GM19397 (cell line): ENCODE measurements at regions not wholly inside any gene's neighbourhood (a gene's known extent, or its start where the extent isn't known, plus 50 kb on each side); places are given as distances from the start of the nearest gene placed in this dataset.
"Not testable (repeated sequence)": the region's sequence is repeated elsewhere in the genome, so short reads cannot be mapped to it uniquely, and the experiment has no call there.

Experiments
- ATAC-seq: cut with Tn5 transposase; IDR thresholded peaks from one replicate; pipeline ENCODE4 v1.9.1; 2021; ENCODE audit warnings: mild to moderate bottlenecking, moderate library complexity; ENCODE audit not compliant: unreplicated experiment

DNA sequence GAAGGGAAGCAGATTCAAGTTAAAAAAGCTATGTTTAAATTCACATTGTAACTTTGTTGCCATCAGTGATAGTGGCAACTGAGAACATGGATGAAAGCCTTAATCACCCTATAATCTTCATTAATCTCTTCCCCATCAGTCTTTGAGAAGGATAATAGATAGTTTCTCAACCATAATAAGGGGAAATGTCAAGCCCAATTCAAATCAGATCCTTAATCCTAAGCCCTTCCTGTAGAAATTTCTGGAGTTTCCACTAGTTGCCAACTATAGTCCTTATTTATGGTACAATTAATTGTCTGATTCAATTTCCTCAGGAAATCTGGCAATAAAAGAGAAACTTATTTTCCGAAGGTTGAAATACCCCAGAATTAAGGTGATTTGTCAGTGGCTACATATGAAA lies 431.8 kb downstream of the ZWINT start:
- no peak for ATAC-seq

DNA sequence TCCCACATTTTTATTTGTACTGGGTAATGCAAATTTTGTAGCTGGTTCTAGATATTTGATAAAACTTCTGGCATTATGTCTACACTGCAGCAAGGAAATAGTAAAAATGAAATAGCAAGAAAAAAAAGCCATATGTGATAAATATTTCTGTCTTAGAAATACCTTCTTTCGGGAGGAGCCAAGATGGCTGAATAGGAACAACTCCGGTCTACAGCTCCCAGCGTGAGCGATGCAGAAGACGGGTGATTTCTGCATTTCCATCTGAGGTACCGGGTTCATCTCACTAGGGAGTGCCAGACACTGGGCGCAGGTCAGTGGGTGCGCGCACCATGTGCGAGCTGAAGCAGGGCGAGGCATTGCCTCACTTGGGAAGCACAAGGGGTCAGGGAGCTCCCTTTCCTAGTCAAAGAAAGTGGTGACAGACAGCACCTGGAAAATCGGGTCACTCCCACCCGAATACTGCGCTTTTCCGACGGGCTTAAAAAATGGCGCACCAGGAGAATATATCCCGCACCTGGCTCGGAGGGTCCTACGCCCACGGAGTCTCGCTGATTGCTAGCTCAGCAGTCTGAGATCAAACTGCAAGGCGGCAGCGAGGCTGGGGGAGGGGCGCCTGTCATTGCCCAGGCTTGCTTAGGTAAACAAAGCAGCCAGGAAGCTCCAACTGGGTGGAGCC lies 461.4 kb downstream of the ZWINT start:
- not testable (repeated sequence) for ATAC-seq

DNA sequence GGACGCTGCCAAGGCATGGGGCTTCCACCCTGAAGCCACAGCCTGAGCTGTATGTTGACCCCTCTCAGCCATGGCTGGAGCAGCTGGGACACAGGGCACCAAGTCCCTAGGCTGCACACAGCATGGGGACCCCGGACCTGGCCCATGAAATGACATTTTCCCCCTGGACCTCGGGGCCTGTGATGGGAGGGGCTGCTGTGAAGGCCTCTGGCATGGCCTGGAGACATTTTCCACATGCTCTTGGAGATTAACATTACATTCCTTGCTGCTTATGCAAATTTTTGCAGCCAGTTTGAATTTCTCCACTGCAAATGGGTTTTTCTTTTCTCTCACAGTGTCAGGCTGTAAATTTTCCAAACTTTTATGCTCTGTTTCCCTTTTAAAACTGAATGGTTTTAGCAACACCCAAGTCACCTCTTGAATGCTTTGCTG lies 463.6 kb downstream of the ZWINT start:
- ATAC-seq, result no peak

DNA sequence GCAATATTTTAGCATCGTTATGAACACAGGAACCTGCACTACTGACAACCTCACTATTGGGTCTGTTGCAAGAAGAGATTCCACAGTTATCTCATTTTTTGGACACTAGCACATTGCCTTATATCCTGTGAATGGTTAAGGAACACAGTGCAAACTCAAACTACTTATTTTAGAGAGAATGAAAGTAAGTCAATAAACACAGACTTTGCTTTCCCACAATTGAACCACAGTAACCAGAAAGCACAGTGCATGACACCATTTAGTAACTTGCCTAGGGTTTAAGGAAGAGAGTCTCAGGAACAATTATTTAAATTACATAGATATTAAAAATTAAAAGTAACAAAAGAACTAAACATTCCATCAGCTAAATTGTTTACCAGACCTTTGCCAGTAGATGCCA lies 468.8 kb downstream of the ZWINT start:
- ATAC-seq, result no peak

DNA sequence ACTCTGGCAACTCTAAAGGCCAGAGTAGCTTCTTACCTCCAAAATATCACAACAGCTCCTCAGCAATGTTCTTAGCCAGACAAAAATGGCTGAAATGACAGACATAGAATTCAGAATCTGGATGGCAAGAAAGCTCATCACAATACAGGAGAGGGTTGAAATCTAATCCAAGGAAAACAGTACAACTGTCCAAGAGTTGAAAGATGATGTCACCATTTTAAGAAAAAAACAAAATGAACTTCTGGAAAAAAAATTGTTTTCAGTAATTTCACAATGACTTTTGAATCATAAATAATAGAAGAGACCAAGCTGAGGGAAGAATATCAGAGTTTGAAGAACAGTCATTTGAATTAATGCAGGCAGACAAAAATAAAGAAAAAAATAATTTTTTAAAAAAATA lies 479.5 kb downstream of the ZWINT start:
- no peak for ATAC-seq

DNA sequence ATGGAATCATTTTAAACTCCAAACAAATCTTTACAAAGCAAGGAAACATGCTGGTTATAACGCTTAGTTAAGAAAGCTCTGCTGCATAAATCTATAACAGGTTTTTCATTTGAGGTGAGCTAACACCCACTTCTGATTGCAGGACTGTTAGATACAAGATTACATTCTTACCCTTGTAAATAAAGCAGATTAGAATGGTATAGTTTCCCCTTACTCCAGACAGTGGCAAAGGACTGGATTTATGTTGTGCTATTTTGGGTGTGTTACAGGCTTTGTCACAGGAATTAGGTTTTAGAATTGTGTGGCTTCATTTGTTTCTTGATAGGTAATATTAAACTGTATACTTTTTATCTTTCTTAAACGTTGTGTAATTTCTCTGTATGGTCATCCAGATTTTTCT lies 487.6 kb downstream of the ZWINT start:
- no peak for ATAC-seq

DNA sequence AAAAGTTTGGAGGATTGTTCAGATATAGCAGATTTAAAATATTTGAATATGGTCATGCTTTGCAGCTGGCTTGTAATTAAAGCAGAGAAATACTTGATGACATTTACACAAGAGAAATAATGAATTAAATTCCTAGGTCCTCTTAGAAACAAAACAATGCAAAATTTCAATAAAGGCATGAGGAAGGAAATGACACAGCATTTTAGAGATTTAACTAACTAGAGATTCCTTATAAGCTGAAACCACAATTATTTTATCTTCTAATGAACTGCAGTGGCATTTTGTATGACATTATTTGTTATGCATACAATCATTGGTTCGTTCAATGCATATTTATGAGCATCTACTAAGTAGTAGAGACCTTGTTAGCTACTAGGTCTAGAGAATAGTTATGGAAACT lies 490.9 kb downstream of the ZWINT start:
- ATAC-seq, result no peak

DNA sequence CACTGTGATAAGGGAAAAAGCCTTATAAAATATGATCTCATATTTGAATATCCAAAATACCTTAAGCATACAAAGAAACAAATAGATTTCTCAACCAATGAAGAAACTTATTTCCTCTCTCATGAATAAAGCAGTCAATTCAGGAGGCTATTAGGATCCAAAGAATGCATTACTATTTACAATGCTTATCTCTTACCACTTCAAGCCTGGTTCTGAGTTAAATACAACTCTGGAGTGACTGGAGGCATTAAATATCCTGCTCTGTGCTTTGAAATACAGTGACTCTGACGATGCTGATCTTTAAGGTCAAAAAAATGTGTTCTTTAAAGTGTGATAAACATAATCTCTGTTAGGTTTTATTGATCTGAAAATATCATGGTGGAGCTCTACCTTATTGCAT lies 493.2 kb downstream of the ZWINT start:
- ATAC-seq, result no peak

DNA sequence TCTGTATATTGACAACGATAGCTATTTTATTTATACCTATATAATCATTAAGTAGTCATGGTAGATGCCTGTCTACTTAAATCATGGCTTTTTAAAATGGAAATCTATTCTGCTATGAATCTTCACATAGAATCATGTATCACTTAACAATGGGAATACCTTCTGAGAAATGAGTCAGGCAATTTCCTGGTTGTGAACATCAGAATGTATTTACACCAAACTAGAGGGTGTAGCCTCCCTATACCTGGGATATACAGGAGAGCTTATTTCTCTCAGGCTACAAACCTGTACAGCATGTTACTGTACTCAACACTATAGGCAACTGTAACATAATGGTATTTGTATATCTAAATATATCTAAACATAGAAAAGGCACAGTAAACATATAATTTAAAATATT lies 502.3 kb downstream of the ZWINT start:
- no peak for ATAC-seq

DNA sequence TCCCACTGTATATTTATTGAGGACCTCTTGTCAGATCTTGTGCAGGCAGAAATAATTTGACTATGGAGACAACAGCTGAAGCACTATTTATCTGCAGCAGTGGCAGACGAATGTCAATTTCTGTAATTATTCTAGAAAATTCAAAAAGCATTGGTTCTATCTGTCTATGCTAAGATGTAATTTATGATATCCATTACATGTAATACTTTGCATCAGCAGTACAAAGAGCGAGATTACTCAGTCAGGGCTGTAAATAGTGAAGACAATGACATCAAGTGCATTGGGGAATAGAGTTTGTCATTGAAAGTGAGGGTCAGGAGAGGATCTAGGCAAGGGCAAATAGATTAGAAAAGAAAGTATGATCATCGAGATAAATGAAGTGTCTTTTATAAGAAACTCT lies 508.2 kb downstream of the ZWINT start:
- ATAC-seq, result no peak

DNA sequence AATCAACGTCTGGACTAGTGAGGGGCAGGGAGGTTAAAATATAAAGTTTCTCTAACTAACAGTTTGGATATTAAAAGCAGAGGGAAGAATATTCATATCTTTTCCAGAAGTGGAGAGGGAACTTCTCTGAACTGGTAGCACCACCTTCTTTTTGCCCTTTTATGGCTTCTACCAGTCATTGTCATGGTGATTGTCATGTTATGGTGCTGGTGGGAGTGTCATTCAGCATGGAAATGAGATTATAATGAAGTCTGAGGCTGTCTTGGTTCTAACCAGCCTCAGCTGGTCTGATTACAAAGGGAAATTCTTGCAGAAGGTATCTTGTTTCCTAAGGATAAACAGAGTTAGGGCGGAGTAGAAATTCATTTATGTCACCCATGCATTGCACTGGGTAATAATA lies 523.8 kb downstream of the ZWINT start:
- no peak for ATAC-seq

DNA sequence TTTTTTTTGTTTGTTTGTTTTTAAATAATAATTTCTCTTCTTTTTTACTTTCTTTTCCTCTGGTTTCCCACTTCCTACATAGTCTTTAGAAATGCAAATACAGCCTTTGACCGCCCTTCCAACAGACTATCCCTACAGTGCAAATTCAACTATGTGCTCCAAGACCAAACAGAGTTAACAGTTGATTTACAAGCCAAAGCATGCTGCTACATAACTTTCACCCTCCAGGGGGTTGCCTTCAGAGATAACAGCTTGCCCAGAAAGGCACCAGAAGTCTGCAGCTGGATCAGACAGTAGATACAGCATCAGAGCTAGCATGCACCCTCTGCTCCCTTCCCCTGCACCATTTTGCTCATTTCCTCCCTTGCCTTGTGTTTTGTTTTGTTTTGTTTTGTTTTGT lies 539.0 kb downstream of the ZWINT start:
- no peak for ATAC-seq

DNA sequence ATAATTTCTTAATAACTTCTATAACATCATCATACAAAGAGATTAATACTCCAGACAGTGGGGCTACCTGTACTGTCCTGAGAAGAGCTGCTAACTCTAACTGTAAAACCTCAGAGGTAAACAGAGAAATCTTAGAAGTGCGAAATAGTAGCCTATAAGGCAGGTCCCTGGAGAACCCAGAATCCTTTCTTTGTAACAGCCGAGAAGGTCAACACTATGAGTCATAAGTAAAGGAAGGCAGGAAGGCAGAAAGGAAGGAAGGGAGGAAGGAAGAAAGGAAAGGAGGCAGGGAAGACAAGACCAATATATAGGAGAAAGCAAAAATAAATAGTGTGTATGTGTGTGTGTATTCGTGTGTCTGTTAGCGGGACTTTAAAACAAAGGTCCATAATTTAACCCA lies 540.6 kb downstream of the ZWINT start:
- no peak for ATAC-seq

DNA sequence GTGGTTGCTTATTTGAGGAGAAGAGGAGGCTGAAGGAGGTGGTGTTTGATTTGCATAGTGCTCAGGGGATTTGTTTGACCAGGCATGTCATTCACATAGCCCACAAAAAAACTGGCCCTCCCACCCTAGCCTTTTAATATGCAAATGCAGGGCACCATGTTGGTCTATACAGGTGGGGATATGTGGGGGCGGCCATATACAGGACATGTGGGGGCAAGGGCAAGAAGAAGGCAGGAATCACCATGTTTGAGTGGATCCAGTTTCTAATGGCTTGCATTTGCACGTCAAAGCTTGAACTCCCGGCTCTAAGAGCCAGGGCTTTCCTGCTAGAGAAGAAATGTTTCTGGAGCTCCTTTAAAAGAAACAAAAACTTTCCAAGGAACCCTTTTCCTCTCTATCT lies 541.0 kb downstream of the ZWINT start:
- no peak for ATAC-seq

DNA sequence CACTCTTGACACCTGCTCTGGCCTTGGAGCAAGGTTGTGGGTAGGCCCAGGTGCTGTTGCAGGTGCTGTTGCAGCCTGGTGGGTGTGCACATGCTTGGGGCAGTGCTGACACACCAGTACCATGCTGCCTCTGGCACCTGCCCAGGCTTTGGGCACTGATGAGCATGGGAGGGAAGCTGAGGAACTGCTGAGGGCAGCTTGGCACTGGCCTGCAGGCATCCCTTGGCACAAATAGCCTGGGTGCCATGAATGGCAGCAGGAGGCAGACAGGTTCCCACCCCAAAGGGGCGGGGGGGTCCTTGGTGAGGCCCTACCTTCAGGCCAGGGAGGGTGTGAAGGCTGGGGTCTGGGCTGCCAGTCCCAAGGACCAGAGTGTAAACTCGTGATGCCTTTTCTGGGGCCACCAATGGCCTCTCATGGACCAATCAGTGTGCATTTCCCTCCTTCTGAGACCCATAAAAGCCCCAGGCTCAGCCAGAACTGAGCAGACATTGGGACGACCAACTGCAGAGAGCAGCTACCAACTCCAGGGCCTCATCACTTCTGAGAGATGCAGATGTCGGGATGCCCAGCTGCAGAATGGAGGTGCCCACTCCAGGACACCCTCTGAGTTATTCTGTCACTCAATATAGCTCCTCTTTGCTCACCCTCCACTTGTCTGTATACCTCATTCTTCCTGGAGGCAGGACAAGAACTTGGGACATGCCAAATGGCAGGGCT lies 547.4 kb downstream of the ZWINT start:
- ATAC-seq, result no peak

DNA sequence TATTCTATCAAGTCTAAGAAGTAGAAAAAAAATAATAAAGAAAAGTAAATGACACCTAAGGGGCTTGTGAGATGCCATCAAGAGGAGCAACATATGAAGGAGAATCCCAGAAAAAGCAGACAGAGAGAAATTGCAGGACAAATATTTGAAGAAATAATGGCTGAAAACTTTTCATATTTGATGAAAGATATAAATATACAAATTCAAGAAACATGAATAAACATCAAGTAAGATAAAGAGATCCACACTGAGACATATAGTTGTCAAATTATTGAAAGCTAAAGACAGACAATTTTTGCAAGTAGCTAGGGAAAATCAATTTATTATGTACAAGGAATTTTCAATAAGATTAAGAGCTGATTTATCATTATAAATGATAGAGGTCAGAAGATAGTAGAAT lies 558.0 kb downstream of the ZWINT start:
- no peak for ATAC-seq

DNA sequence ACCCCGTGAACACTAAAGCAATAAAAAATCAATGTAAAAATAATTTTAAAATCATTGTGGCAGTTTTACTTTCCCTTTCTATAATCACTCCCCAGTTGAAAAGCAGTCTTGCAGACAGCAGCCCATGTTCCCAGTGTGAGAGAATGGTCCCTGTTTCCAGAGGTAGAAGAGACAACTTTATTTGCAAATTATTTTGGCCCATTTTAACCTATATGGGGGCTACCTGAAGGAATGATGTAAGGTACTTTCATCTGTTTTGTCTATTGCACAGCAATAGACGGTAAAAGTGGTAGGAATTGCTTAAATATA lies 559.8 kb downstream of the ZWINT start:
- ATAC-seq, result no peak

DNA sequence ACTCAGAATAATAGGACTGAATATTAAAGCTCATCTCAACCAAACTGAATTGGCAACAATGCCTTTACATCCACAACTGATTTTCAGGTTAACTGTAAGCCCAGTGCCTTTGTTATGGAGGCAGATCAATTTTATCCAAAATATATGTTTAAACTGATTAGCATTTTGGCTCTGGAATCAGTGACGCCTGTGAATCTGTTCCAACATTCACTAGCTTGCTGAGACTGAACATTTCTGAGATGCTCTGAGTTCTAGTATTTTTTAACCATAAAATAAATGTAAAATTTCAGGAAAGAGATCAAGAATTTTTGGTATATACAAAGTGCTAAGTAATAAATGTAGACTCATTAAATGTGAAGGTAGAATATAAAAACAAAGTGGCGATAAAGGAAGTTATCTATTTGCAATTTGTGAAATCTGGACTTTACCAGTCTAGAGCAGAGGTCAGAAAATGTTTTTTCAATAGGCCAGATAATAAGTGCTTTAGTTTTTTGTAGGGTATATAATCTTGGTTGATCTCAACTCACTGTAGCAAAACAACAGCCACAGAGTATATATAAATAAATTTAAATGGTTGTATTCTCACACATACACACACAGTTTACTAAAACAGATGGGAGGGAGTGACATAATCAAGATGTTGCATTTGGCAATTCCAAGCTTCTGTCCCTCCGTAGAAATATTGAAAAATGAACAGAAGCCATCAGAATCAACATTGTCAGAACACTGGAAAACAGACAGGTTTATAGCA lies 560.3 kb downstream of the ZWINT start:
- no peak for ATAC-seq

DNA sequence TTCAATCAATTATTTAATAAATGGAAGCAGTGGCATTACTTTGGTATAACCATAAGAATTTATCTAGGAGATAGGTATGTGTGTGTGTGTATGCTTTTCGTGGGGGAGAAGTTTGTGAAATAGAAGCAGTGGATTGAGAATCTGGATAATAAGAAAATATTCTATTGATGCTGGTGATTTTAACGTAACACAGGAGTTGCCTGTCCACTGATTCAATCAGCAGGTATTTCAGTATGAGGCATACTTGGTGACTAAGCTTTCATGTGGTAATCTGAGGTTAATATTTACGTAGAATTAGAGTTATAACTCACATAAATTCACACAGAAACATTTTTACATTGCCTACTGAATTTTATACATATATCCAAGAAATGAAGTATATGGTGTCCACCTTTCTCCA lies 568.0 kb downstream of the ZWINT start:
- ATAC-seq, result no peak

DNA sequence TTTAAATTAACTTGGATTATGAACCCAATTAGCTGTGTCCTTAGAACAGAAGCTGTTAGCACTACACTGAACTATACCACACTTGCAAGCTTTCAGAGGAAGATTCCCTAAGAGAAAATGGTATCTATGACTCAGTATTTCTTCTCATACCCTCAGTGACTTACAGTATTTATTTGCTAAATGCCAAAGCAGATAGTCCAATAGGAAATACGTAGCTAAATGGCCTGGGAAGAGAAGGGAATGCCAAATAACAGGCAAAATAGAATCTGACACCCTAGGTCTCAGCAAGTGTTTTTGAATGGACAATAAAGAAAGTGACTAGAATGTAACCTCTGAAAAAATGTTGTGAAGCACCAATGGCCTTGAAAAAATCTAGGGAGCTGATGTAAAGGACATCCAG lies 570.8 kb downstream of the ZWINT start:
- not testable (repeated sequence) for ATAC-seq

DNA sequence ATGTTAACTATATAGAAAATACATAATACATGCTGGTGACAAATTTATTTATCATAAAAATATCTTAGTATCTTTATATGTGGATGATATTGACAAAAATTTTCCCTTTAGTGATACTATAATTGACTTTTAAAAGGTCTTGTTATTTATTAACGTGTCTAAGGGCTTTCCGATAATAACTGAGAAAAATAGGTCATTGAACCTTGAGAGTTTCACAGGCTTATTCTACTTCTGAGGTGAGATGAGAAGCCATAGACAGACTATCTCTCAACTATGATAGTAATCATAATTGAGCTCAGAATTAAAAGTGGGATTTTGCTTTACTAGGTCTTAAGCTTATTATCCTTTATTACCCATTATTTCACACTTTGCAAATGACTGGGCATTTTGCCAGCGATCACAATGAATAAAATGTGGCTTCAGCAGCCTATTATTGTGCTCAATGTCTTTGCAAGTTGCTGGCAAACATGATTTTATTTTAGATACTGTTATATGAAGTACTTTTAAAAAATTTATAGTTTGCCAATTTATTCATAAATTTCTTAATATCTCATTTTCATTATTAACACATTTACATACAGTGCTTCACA lies 574.5 kb downstream of the ZWINT start:
- ATAC-seq, result no peak

DNA sequence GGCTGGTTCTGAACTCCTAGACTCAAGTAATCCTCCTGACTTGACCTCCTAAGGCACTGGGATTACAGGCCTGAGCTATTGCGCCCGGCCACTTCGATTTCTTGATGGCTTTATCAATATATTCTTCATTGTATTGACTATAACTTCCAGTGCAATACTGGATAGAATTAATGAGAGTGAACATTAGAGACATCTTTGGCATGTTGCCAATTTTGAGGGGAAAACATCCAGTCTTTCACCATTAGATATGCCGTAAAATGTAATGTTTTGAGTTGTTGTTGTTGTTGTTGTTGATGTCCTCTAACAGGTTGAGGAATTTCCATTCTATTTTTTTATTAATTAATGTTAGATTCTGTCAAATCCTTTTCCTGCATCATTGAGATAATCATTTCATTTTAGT lies 578.9 kb downstream of the ZWINT start:
- ATAC-seq, result no peak
